ENCODE measurements at regions not wholly inside any gene's neighbourhood (a gene's known extent, or its start where the extent isn't known, plus 50 kb on each side); places are given as distances from the start of the nearest gene placed in this dataset.

- TF ChIP-seq CTCF (IDR thresholded peaks at IDR 0.05) (no peak), POLR2A (IDR thresholded peaks at IDR 0.05) (no peak)
These were observed 381.8 kb downstream of the NUAK1 start for GRCh38 chr12:105756961-105757360.

Data from uterus (tissue), 2 donors.